OCI-LY3 (cell line): ENCODE measurements at regions not wholly inside any gene's neighbourhood (a gene's known extent, or its start where the extent isn't known, plus 50 kb on each side); places are given as distances from the start of the nearest gene placed in this dataset.

Experiments used
- EZH2phosphoT487 ChIP-seq: fragments of 200-600 bp; shearing (Covaris generic); IDR thresholded peaks from 2 replicates; pipeline ENCODE4 v1.6.1; 2018; ENCODE audit warnings: antibody characterized with exemption, mixed run types, low read depth
- TF ChIP-seq, protein P1 (sequence below): fragments of 200-600, 300-600 bp; sonication (generic); IDR thresholded peaks from 2 replicates; pipeline ENCODE4 v1.5.1; 2014; ENCODE audit warnings: antibody characterized with exemption, low read length, low read depth

DNA sequence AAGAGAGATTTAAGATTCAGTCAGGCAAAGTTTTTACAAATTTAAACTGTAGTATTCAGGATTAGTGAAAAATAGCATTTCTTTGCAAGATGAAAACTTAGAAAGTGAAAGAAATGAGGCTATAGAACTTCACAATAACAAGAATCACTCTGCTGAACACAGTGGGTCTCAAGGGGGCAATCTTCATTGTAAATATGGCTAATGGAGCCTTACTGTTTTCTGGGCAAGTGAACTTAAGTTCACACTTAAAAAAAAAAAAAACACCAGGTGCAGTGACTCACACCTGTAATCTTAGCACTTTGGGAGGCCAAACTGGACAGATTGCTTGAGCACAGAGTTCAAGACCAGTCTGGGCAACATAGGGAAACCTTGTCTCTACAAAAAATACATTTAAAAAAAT, 175.9 kb upstream of the SNX2 start:
- TF ChIP-seq, protein P1, sequence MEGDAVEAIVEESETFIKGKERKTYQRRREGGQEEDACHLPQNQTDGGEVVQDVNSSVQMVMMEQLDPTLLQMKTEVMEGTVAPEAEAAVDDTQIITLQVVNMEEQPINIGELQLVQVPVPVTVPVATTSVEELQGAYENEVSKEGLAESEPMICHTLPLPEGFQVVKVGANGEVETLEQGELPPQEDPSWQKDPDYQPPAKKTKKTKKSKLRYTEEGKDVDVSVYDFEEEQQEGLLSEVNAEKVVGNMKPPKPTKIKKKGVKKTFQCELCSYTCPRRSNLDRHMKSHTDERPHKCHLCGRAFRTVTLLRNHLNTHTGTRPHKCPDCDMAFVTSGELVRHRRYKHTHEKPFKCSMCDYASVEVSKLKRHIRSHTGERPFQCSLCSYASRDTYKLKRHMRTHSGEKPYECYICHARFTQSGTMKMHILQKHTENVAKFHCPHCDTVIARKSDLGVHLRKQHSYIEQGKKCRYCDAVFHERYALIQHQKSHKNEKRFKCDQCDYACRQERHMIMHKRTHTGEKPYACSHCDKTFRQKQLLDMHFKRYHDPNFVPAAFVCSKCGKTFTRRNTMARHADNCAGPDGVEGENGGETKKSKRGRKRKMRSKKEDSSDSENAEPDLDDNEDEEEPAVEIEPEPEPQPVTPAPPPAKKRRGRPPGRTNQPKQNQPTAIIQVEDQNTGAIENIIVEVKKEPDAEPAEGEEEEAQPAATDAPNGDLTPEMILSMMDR: no peak
- no peak for TF ChIP-seq EZH2phosphoT487
